GM21367 (cell line): ENCODE measurements at regions not wholly inside any gene's neighbourhood (a gene's known extent, or its start where the extent isn't known, plus 50 kb on each side); places are given as distances from the start of the nearest gene placed in this dataset.
"Not testable (repeated sequence)": the region's sequence is repeated elsewhere in the genome, so short reads cannot be mapped to it uniquely, and the experiment has no call there.

Experiments used
- ATAC-seq: cut with Tn5 transposase; IDR thresholded peaks from one replicate; pipeline ENCODE4 v1.9.1; 2021; ENCODE audit not compliant: unreplicated experiment

DNA sequence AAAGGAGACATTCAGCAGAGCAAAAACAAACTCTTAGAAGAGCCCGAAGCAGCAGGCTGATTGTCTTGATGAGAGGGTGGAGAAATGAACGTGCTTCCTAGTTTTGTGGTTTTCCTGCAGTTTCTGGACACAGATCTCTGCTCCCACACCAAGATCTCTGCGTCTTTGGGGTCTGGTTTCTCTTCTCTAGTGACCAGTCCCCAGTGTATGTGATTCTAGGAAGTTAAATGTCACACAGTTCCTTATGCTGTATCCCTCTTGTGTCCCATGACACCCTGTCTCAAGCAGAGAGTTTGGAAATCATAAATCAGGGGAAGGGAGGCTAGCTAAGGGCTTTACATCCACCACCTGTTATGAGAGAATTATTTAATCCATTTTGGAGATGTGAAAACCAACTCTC, 55.4 kb upstream of the KLF14 start:
- ATAC-seq: no peak

DNA sequence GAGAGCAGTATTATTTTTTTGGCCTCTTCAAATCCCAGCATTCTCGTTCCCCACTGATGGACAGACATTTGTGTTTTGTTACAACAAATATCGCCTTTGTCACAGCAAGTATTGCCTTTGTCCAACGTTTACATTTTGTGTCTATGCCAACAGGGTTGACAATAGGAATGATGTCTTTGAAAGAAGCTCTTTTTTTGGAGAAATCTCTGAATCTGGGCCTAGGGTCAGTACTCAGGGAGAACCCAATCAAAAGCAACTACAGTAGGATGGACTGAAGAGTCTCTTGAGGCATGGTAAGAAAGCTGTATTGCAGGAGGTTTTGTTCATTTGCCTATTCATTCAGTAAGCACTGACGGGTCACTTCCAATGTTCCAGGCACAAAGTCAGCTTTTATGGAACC, 57.7 kb upstream of the KLF14 start:
- no peak for ATAC-seq

DNA sequence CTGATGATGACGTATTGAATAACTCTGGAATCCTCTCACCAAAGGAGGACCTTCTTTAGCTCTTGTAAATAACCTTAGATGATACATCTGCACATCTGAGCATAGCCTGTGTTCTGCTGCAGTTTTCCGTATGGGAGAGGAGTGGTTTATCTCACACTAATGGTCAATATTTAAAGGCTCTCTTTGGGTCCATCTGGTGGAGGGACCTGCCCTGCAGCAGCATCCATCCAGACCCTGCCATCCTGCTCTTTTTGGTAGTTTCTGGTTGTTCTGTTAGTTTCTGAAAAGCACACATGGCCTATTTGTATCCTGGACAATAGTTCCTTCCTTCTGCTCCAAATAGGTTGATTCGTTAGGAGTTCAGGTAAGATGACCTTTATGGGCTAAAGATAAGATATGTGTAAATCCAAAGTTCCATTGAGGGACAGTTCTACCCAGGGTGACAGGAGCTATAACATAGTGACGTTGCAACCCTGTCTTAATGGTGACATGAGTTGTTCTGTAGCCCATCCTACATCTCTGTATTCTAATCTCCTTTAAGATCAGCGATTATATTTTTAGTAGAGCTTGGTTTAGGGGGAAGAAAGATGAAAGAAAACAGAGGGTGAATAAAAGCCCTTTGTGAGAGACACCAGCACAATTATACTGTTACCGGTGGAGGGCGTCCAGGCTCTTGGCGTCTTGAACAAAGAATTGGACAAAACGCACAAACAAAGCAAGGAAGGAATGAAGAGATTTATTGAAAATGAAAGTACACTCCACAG, 60.0 kb upstream of the KLF14 start:
- no peak for ATAC-seq

DNA sequence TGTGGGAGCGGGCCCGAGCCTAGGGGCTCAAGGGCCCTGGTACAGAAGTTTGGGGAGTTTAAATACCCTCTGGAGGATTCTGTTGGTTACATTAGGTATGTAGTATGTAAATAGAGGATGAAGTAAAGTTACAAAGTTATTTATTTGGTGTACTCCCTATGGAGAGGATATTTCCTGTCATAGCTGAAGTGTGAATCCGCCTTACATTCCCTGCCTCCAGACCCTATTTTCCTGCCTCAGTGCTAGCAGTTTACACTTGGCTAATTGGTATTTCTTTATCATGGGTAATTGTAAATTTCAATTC, 60.6 kb upstream of the KLF14 start:
- ATAC-seq: no peak

DNA sequence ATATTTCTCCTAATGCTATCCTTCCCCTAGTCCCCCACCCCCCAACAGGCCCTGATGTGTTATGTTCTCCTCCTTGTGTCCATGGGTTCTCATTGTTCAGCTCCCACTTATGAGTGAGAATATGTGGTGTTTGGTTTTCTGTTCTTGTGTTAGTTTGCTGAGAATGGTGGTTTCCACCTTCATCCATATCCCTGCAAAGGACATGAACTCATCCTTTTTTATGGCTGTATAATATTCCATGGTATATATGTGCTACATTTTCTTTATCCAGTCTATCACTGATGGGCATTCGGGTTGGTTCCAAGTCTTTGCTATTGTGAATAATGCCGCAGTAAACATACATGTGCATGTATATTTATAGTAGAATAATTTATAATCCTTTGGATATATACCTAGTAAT, 62.4 kb upstream of the KLF14 start:
- not testable (repeated sequence) for ATAC-seq

DNA sequence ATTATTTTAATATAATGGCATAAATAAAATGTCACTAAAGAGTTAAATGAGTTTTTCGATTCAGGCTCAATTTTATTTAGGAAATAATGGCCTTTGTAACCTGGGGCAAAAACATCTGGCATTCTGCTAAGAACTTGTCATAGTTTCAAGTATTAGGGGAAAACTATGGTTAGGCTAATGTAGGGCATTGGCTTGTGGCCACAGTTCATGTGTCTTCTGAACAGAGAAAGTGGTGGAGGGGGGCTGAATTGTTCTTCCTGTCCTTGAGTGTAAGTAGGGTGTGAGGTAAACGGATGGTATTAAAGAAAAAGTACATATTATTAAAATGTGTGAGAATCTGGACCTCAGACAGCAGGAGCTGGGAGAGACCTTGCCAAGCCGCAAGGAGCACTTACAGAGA, 69.1 kb upstream of the KLF14 start:
- ATAC-seq: no peak

DNA sequence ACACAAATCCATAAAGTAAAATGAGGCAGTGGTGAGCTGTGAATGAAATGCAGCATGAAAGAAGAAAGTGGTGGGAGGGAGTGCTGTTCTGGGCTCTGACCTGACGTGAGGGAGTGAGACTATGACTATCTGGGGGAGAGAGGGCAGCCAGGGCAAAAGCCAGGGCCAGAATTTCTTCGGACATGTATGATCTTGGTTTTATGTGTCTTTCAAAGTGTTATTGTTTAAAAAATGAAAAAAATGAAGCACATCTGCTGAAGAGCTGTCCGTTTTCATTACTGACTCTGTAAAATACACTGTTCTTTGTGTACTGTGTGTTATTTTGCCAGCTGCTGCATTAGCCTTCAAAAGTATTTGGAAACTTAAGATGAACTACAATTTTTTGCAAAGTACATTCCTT, 70.2 kb upstream of the KLF14 start:
- ATAC-seq: no peak

DNA sequence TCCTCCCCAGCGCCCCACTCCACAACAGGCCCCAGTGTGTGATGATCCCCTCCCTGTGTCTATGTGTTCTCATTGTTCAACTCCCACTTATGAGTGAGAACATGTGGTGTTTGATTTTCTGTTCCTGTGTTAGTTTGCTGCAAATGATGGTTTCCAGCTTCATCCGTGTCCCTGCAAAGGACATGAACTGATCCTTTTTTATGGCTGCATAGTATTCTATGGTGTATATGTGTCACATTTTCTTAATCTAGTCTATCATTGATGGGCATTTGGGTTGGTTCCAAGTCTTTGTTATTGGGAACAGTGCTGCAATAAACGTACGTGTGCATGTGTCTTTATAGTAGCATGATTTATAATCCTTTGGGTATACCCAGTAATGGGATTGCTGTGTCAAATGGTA, 78.8 kb upstream of the KLF14 start:
- ATAC-seq: not testable (repeated sequence)

DNA sequence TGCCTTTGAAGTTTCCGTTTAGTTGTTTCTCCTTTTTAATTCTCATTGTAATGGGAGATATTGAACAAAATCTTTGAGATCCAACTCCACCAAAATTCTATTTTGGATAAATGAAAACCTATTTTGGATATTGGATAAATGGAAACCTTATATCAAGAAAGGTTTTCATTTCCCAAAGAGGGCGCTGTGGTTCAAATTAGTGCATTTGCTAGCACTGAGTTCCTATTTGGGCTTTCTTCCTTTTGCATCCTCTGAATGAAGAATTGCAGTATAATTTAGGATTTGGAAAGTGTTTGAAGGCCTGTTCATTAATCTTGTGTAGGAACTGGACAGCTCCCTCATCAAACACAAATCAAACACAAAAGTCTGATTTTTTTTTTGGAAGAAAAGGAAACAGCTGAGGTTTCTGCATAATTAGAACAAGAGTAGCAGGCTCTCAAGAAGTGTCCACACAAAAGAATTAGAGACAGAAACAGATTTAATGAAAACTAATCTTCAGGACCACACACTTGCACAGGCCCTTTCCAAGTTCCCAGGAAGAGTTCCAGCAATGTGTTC, 80.8 kb upstream of the KLF14 start:
- ATAC-seq: no peak

DNA sequence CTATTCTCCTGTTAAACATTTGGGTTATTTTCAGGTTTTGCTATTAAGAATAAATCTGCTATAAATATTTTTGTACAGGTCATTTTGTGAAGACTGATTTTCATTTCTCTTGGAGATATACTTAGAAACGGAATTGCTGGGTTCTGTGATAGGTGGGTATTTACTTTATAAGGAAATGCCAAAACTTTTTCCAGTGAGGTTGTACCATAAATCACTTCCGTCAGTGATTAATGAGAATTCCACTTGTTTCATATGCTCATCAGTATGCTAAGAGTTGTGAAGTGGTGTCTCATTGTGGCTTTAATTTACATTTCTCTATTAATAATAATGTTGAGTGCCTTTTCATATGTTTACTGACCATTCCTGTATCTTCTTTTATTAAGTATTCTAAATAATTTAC, 84.0 kb upstream of the KLF14 start:
- no peak for ATAC-seq

DNA sequence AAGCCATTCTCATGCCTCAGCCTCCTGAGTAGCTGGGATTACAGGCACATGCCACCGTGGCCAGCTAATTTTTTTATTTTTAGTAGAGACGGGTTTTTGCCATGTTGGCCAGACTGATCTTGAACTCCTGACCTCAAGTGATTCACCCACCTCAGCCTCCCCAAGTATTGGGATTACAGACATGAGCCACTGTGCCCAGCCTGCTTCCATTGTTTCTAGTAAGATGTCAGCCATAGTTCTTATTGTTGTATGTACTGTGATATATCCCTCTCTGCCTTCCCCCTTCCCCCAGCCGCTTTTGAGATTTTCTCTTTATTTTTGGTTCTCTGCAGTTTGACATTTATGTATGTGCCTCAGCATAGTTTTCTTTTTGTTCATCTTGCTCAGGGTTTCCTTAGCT, 87.9 kb upstream of the KLF14 start:
- no peak for ATAC-seq

DNA sequence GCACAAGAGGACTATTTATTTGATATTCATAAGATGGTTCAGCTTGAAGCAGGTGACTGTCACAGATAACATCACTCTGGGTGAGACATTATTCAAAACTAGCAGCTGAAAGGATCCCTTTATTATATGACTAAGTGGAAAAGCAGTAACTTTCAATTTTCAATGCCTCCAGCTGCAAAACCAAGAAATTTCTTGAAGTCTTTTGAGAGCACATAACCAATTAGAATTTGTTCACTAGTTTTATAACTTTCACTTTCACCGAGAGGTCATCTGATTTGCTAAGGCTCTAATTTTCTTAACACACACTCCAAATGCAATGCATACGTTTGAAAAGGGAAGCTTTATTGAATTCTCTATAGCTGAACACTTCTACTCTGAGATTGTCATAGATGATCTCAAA, 88.6 kb upstream of the KLF14 start:
- no peak for ATAC-seq

DNA sequence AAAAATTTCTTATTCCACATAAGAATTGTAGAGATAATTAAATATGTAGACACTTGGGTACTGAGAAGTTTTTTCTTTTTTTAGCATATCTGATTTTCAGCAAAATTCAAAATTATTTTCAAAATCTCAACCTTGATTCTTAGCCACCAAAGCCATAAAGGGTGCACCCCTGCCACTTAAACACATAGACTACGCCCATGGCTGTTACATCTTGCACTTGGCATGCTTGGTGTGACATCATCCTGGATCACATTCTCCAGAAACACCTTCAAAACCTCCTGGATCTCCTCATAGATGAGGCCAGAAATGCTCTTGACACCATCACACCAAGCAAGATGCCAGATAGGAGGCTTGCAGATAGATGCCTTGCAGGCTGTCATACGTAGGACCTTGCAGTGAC, 89.1 kb upstream of the KLF14 start:
- no peak for ATAC-seq

DNA sequence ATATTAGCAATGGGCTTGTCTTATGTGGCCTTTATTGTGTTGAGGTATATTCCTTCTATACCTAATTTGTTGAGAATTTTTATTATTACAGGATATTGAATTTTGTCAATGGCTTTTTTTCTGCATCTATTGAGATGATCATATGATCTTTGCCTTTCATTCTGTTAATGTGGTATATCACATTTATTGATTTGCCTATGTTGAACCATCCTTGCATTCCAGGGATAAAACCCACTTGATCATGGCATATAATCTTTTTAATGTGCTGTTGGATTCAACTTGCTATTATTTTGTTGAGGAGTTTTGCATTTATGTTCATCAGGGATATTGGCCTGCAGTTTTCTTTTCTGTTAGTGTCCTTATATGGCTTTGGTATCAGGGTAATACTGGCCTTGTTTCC, 91.8 kb upstream of the KLF14 start:
- ATAC-seq: no peak

DNA sequence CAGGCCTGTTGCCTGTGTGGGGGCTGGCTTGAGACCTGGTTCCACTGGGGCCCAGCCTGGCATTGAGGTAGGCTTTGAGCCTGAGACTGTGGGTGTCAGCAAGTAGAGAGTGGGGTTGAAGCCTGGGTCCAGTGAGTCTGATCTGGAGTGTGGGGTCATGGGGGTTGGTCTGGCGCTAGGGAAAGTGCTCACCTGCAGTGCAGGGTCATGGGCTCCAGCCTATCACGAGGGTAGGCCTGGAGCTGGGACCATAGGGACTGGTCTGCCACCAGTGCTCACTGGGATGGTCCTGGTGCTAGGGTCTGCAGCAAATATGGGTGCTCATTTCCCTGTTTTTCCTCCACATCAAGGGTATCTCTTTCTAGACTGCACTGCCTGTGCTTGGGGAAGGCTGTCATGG, 95.4 kb upstream of the KLF14 start:
- ATAC-seq: no peak

DNA sequence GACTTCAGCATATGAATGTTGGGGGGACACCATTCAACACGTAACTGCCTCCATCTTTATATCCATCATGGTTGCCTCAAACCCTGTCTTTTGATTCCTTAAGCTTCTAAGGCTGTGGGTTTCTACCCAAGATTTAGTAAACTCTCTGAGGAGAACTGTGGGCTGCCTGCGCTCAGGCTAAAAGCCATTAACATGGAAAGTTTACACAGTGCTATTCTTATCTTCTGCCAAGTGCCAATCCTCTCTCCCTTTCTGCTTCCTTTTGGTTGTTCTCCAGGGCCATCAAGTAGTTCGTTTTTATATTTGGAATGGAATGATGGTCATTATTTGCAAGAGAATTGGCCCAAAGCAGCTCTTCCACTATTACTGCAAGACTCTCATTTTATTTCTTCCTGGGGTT, 97.3 kb upstream of the KLF14 start:
- ATAC-seq: no peak

DNA sequence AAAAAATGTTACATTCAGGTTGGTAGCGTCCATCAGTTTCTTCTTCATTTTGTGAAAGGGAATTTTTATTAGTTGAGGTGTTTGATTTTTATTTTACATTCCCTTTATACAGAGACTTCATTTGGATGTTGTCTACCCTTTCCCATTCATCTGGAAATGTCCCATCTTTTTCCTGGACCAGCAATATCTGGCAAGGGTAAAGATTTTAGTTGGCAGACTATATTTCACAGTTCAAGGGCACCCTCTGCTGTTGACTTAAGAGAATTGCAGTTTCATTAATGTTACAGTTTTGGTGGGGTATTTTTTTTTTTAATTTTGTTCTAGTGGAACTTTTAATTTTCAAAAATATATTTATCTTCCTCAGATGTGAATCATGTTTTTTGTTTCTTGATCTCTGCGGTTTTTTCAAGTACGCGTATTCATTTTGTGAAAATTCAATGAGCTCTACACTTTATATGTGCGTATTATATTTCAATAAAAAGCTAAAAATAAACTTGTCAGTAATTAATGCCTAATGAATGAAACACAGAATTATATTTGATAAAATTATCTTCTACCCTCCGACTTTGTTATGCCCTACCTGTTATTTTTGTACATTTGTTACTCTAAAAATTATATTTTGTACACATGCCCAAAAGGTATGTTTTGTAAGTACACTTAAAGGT, 97.9 kb upstream of the KLF14 start:
- no peak for ATAC-seq

DNA sequence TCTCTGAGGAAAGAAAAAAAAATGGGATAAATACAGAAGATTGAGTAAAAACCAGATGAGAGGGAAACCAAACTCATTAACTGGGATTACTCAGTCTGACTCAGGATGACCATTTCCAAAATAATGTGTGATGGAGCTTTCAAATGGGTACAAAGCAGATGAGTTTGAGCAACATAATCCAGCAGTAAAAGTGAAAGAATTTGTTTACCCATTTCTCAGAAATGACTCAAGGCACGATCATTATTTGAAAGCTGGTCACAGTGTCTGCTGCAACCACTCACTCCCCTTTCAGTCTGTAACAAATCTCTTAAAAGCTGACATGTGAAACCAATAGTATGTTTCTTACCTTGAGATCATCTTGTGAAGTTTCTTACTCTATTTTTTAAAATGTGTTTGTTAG, 104.7 kb upstream of the KLF14 start:
- ATAC-seq: no peak

DNA sequence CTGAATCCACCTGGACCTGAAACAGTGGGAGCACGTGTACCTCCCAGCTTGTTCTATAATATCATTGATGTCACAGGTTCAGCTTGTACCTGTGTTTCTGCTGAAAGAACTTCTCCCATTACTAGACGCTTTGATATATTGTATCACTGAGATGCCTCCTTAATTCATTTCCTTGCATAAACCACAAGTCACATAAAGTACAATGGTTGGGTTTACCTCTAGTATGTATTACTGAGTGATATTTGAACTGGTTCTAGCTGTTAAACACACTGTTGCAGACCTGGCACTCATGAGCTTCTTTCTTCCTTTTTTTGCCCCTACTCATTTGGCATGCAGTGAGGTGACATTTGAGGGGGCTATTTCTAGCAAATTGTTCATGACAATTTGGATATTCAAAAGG, 106.6 kb upstream of the KLF14 start:
- no peak for ATAC-seq

DNA sequence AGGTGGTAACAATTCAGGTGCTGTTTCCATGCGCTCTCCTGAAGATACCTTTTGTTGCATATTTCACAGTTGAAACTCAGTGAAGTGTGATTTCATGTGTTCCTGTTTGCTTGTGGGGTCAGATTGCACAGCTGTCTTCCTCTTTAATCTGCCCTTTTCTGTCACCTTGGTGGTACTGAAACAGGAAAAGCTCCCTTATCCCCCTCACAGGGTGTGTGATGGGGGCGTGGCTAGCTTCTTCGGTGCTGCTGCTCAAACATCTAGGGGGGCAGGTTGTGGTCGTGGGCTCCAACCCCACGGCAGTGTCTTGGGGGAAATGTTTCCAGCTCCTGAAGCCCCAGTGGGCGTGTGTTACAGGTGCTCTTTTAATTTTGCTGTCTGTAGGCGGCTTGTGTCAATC, 107.4 kb upstream of the KLF14 start:
- ATAC-seq: no peak

DNA sequence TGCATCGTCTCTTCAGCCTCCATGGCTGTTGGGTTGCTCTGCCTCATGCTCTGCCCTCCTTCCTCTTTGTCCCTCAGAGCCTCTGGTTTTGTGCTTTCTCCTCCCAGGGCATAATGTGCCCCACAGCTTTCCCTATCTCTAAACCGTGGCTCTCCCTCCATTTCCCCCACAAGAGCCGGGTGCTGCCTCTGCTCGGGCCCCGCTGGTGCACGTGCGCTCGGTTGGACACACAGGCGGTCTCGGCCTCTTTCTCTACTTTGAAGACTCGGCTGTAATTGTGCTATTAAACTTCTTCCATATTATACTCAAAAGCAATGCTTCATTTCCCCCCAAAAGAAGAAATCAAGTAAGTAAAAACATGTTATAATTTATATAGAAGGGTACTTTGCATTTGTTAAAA, 109.7 kb upstream of the KLF14 start:
- no peak for ATAC-seq

DNA sequence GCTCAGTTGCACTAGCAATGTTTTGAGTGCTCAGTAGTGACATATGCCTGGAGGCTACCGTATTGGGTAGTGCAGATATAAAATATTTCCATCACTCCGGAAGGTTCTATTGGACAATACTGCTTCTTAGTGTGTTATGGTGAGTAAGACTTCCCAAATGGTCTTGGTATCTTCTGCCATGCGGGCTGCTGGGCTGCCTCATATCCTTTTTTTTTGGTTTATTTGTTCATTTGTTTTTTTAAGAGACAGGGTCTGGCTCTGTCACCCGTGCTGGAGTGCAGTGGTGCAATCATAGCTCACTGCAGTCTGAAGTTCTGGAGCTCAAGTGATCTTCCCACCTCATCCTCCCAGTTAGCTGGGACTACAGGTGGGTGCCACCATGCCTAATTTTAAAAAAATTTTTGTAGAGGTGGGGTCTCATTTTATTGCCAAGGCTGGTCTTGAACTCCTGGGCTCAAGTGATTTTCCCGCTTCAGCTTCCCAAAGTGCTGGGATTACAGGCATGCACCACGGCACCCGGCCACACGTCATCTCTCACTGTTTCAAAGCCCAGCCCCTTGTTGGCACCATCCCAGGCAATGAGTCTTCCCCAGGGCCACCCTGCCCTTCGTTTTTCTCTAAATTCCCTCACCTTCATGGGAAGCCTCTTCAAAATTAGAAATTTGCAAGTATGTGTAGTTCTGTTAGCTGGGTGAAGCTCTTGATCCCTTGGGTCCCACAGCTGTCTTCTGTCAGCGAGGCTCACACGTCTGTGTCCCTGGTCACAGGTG, 111.0 kb upstream of the KLF14 start:
- no peak for ATAC-seq
